Neutrophil (primary cell): ENCODE measurements at regions not wholly inside any gene's neighbourhood (a gene's known extent, or its start where the extent isn't known, plus 50 kb on each side); places are given as distances from the start of the nearest gene placed in this dataset.

Experiments used
- H3K27ac ChIP-seq: fragments of 200-600 bp; sonication (generic); 2 replicates; pipeline ENCODE4 v1.5.1; 2016; ENCODE audit warnings: mild to moderate bottlenecking, moderate library complexity
- H3K27me3 ChIP-seq: fragments of 200-600 bp; sonication (generic); 2 replicates; pipeline ENCODE4 v1.6.0; 2016; ENCODE audit warnings: mild to moderate bottlenecking
- H3K36me3 ChIP-seq: fragments of 200-600 bp; sonication (generic); 2 replicates; pipeline ENCODE4 v1.5.1; 2017
- H3K4me1 ChIP-seq, 2 experiments: fragments of 200-600 bp in 1 of 2; sonication (generic) in 1 of 2; 1 replicate in 1 of 2; 2 replicates in 1 of 2; pipeline versions ENCODE4 v1.5.1 to v1.6.1; 2013 to 2016; ENCODE audit warnings: low read depth in 1 of 2, low read length in 1 of 2, mild to moderate bottlenecking in 1 of 2, moderate library complexity in 1 of 2; ENCODE audit not compliant: control insufficient read depth in 1 of 2, insufficient read depth in 1 of 2
- H3K4me3 ChIP-seq, 2 experiments: fragments of 200-600 bp in 1 of 2; sonication (generic) in 1 of 2; 1 replicate in 1 of 2; 2 replicates in 1 of 2; pipeline ENCODE4 v1.5.1; 2013 to 2016; ENCODE audit warnings: low read depth in 1 of 2, low read length in 1 of 2, mild to moderate bottlenecking in 1 of 2, moderate library complexity in 1 of 2
- H3K9me3 ChIP-seq: fragments of 200-600 bp; sonication (generic); 2 replicates; pipeline ENCODE4 v1.5.1; 2016
- CTCF ChIP-seq: fragments of 200-600 bp; sonication (generic); IDR thresholded peaks from 2 replicates; pipeline ENCODE4 v1.5.1; 2016; ENCODE audit warnings: antibody characterized with exemption

DNA sequence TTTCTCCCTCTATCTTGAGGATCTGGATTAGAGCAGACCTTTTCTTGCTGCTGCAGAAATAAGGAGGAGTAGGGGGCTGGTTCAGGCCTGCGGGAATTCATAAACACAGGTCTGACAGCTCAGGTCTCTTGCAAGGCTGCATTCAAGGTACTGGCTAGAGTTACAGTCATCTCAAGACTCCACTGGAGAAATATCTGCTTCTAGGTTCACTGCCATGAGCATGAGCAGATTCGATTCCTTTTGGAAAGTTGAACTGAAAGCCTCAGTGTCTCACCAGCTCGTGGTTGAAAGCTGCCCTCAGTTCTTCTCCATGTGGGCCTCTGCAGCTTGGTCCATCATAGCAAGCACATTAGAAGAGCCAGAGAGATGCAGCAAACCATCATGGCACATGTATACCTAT, 124.4 kb upstream of the SETBP1 start:
- Histone ChIP-seq H3K4me3 (no peak overlapping the region), H3K27me3 (no peaks in the 10 kb centered on the region), H3K9me3 (no peaks in the 10 kb centered on the region), H3K27ac (no peak overlapping the region), H3K36me3 (no peaks in the 10 kb centered on the region), H3K4me1 (no peaks in the 10 kb centered on the region)
- TF ChIP-seq CTCF, result no peak

GRCh38 chr18:44557616-44558151, 123.0 kb upstream of the SETBP1 start:
- H3K27ac ChIP-seq, result no peak overlapping the region
- no peaks in the 10 kb centered on the region for H3K4me1 ChIP-seq
- no peak for TF ChIP-seq CTCF
- H3K4me3 ChIP-seq, result no peak overlapping the region
- H3K27me3 ChIP-seq, result no peaks in the 10 kb centered on the region
- no peaks in the 10 kb centered on the region for H3K36me3 ChIP-seq
- H3K9me3 ChIP-seq, result no peaks in the 10 kb centered on the region

- H3K9me3 ChIP-seq, result no peaks in the 10 kb centered on the region
- TF ChIP-seq CTCF, result no peak
- H3K4me3 ChIP-seq, result no peak overlapping the region
- H3K4me1 ChIP-seq, result no peaks in the 10 kb centered on the region
- H3K36me3 ChIP-seq, result no peaks in the 10 kb centered on the region
- H3K27ac ChIP-seq, result no peak overlapping the region
- no peaks in the 10 kb centered on the region for H3K27me3 ChIP-seq
These were observed 121.9 kb upstream of the SETBP1 start for GRCh38 chr18:44558767-44559166.

DNA sequence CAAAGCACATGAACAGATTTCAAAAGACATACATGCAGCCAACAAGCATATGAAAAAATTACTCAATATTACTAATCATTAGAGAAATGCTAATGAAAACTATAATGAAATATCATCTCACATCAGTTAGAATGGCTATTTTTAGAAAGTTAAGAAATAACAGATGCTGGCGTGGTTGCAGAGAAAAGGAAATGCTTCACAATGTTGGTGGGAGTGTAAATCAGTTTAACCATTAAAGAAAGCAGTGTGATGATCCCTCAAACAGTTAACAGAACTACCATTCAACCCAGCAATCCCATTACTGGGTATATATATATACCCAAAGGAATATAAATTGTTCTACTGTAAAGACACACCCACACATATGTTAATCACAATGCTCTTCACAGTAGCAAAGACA, 117.7 kb upstream of the SETBP1 start:
- no peaks in the 10 kb centered on the region for H3K4me1 ChIP-seq
- no peaks in the 10 kb centered on the region for H3K9me3 ChIP-seq
- H3K27me3 ChIP-seq, result no peaks in the 10 kb centered on the region
- H3K4me3 ChIP-seq, result no peak overlapping the region
- no peak for TF ChIP-seq CTCF
- H3K36me3 ChIP-seq, result no peaks in the 10 kb centered on the region
- no peak overlapping the region for H3K27ac ChIP-seq

DNA sequence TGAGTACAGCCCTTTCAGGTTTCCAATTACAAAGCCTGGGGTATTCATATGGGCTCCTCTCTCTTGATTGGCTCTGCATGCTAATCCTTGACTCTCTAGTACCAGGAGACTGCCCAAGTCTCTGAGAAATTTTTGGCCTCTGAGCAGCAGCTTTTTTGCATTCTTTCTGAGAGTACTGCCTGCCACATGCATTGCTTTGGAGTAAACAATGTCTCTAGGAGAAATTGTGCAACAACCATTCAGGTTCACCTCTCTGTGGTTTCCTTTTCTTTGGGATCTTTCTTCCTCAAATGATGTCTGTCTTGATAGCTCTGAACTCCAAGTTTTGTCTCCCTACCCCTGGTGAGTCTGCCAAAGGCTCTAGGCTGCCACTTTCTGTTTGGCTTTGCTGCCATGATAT, 115.8 kb upstream of the SETBP1 start:
- Histone ChIP-seq H3K27ac (no peak overlapping the region), H3K36me3 (no peaks in the 10 kb centered on the region), H3K27me3 (no peaks in the 10 kb centered on the region), H3K4me1 (no peaks in the 10 kb centered on the region), H3K9me3 (no peaks in the 10 kb centered on the region), H3K4me3 (no peak overlapping the region)
- no peak for TF ChIP-seq CTCF

GRCh38 chr18:44568342-44568741, 112.3 kb upstream of the SETBP1 start:
- Histone ChIP-seq H3K9me3 (no peaks in the 10 kb centered on the region), H3K36me3 (no peaks in the 10 kb centered on the region), H3K4me3 (no peak overlapping the region), H3K4me1 (no peaks in the 10 kb centered on the region), H3K27me3 (no peaks in the 10 kb centered on the region), H3K27ac (no peak overlapping the region)
- TF ChIP-seq CTCF, result no peak
